ENCODE measurements at regions not wholly inside any gene's neighbourhood (a gene's known extent, or its start where the extent isn't known, plus 50 kb on each side); places are given as distances from the start of the nearest gene placed in this dataset.

GRCh38 chr2:238632181-238633060 lies 205.7 kb downstream of the ASB1 start:
- DNase-seq (ENCODE audit: low read depth) = no peak

- no peak for DNase-seq (ENCODE audit: low read depth)
Measured at GRCh38 chr2:238633426-238634328, 206.9 kb downstream of the ASB1 start.

- DNase-seq (ENCODE audit: low read depth) = no peak
Measured at GRCh38 chr2:238634701-238635357, 208.1 kb downstream of the ASB1 start.

GRCh38 chr2:238635647-238636051 lies 208.9 kb downstream of the ASB1 start:
- no peak for DNase-seq (ENCODE audit: low read depth)

GRCh38 chr2:238636269-238637073 lies 209.7 kb downstream of the ASB1 start:
- no peak for DNase-seq (ENCODE audit: low read depth)

GRCh38 chr2:238638100-238638981 lies 209.5 kb upstream of the TWIST2 start:
- no peak for DNase-seq (ENCODE audit: low read depth)

GRCh38 chr2:238638982-238639628 lies 208.8 kb upstream of the TWIST2 start:
- no peak for DNase-seq (ENCODE audit: low read depth)

- no peak for DNase-seq (ENCODE audit: low read depth)
Measured at GRCh38 chr2:238640486-238640885, 207.4 kb upstream of the TWIST2 start.

- DNase-seq (ENCODE audit: low read depth) = no peak
Measured at GRCh38 chr2:238642973-238643372, 204.9 kb upstream of the TWIST2 start.

- no peak for DNase-seq (ENCODE audit: low read depth)
Measured at GRCh38 chr2:238643400-238643907, 204.4 kb upstream of the TWIST2 start.

GRCh38 chr2:238644095-238645081 lies 203.5 kb upstream of the TWIST2 start:
- DNase-seq (ENCODE audit: low read depth) = peak; percentile 88

GRCh38 chr2:238645095-238645494 lies 202.8 kb upstream of the TWIST2 start:
- DNase-seq (ENCODE audit: low read depth) = no peak

GRCh38 chr2:238645716-238646115 lies 202.2 kb upstream of the TWIST2 start:
- no peak for DNase-seq (ENCODE audit: low read depth)

GRCh38 chr2:238646281-238646680 lies 201.6 kb upstream of the TWIST2 start:
- DNase-seq (ENCODE audit: low read depth) = no peak

GRCh38 chr2:238646803-238647202 lies 201.1 kb upstream of the TWIST2 start:
- no peak for DNase-seq (ENCODE audit: low read depth)

GRCh38 chr2:238649123-238649522 lies 198.8 kb upstream of the TWIST2 start:
- no peak for DNase-seq (ENCODE audit: low read depth)

- DNase-seq (ENCODE audit: low read depth) = no peak
Measured at GRCh38 chr2:238649936-238650518, 197.9 kb upstream of the TWIST2 start.

All from myocyte (in vitro differentiated cells).